Fibroblast of mammary gland (primary cell): ENCODE measurements at regions not wholly inside any gene's neighbourhood (a gene's known extent, or its start where the extent isn't known, plus 50 kb on each side); places are given as distances from the start of the nearest gene placed in this dataset.

ENCODE experiments used
- DNase-seq: peaks from one replicate; pipeline ENCODE4 v3.0.0-alpha.2; 2010; ENCODE audit warnings: low read depth
- H3K4me3 ChIP-seq: 2 replicates; pipeline ENCODE4 v1.5.1; 2011; ENCODE audit warnings: low read depth, mild to moderate bottlenecking, low read length, moderate library complexity; ENCODE audit not compliant: control insufficient read depth
- TF ChIP-seq, protein P1 (sequence below): conservative IDR thresholded peaks from 2 replicates; pipeline ENCODE4 v1.5.1; 2011; ENCODE audit warnings: low read depth, low read length, inconsistent platforms; ENCODE audit not compliant: control insufficient read depth, insufficient read depth

DNA sequence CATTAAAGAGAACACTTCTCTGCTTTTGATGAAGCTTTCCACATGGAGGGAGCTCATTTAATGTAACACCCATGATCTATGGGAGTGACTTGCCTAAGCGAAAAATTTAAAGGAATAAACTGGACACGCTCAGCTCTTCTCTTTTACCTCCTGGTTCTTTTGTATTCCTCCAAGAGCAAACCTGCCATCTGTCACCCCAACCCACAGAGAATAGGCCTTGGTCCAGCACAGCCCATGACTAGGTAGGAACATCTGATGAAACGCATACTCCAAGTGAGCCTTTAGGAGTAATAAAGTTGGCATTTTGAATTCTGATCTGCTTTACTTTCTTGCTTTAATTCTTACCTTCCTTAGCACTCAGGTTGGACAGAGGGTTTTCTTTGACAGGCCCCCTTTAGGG, 389.0 kb downstream of the HNRNPD start:
- no peak for DNase-seq
- H3K4me3 ChIP-seq: no peak overlapping the region
- TF ChIP-seq, protein P1, sequence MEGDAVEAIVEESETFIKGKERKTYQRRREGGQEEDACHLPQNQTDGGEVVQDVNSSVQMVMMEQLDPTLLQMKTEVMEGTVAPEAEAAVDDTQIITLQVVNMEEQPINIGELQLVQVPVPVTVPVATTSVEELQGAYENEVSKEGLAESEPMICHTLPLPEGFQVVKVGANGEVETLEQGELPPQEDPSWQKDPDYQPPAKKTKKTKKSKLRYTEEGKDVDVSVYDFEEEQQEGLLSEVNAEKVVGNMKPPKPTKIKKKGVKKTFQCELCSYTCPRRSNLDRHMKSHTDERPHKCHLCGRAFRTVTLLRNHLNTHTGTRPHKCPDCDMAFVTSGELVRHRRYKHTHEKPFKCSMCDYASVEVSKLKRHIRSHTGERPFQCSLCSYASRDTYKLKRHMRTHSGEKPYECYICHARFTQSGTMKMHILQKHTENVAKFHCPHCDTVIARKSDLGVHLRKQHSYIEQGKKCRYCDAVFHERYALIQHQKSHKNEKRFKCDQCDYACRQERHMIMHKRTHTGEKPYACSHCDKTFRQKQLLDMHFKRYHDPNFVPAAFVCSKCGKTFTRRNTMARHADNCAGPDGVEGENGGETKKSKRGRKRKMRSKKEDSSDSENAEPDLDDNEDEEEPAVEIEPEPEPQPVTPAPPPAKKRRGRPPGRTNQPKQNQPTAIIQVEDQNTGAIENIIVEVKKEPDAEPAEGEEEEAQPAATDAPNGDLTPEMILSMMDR: no peak

DNA sequence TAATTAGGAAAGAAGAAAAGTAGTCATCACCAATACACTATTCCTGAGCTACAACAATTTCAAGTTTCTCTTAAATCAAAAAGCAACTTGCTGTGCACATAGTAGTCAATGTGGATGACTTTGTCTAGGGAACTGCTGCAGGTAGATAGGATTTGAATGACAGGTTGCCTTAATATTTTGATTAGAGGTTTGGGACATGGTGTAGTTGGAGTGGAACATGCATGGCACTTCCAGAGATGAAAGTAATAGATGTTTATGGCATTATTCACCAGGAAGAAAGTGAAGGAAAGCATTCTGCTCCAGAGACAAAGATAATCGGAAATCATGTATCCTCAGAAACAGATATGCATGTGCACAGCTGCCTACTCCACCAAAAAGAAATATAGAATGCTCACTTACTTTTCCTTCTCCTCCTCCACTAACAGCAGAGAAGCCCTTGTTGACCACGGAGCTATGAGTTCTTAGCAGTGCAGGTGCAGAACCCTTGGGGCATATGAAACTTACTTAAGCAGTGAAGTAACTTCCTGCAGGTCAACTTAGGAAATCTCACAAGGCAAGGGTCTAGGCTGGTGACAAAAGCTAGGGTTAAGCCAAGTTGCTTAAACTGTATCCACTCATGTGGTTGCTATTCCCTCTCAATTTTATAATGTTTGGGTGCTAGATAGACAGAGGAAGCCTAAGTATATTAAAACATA, 390.8 kb downstream of the HNRNPD start:
- no peak for DNase-seq
- TF ChIP-seq, protein P1: no peak
- no peak overlapping the region for H3K4me3 ChIP-seq

DNA sequence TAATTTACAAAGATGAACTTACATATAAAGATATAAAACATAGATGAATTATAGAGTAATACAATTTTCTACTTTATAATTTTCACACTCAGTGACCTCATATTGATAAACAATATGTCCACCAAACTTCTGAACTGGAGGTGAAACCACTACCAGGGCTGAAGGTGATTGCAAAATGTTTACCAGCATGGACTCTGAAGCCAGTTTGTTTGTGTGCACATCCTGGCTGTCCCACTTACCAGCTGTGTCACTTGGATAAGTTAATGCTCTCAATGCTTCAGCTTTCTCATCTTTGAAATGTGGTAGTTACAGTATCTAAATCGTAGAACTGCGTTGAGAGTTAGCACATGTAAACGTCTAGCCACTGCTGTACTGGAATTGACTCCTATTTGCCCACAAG, 392.6 kb downstream of the HNRNPD start:
- no peak overlapping the region for H3K4me3 ChIP-seq
- TF ChIP-seq, protein P1: no peak
- DNase-seq: no peak

DNA sequence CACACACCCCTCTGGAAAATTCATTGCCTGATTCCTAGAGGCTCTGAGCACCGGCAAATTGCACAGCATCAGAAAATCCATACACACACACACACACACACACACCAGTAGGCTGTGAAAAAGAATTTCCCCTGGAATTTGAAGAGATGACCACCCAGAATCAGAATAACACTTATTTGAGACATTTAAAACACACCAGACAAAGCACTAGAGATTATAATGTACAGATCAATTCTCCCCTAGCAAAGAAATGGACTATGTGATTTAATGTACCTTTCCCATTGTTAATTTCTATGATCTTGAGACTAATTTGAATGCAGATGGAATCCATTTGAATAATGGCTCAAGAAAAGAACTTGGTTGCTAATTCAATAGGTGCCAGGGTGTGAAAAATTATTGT, 399.3 kb downstream of the HNRNPD start:
- no peak for DNase-seq
- TF ChIP-seq, protein P1: no peak
- H3K4me3 ChIP-seq: no peak overlapping the region

DNA sequence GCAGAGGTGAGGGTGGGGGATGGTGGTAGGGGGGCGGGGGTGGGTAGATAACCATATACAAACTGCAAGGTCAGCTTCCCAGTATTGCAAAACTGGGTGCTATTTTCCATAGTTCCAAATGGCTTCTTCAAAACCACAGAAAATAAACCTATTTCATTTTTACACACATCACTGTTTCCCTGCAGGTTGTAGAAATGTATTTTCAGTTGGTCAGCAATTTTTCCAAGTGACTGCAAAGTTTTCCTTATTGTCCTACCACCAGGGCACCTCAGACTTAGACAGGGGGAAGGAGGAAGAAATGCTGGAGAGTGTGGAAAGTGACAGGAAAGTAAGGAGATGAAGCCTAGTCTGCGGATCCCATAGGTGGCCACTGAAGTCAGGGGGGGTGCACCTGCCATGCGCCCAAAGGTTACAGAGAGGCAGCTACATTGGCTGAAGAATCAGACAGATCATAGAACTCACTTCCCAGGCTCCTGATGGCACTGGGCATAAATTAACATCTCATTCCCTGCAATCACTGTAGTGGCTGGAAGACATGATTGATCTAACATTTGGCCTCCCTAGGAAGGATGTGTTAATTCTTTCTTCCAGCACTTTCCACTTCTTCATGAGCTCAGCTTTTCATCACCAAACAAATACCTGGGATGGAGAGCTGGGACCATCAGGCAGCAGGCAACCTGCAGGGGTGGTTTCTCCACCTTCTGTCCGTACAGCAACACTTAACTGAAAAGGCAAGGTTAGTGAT, 402.0 kb downstream of the HNRNPD start:
- TF ChIP-seq, protein P1: no peak
- no peak overlapping the region for H3K4me3 ChIP-seq
- no peak for DNase-seq

DNA sequence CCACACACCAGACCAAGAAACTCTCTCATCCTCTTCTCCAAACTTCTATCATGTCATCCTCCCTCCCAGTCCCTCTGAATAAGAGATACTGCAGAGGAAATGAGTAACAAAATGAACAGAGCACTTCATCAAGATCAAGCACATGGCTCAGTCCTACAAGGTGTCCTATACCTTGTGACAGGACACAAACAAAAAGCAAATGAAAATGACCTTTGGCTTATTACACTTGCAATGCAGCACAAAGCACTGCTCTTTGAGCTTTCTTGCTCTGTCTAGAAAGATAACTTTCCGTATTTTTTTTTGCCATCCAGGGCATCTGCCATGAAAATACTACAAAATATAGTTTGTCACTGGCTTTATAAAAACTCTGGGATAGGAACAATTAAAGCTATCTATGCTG, 402.7 kb downstream of the HNRNPD start:
- no peak for DNase-seq
- H3K4me3 ChIP-seq: no peak overlapping the region
- TF ChIP-seq, protein P1: no peak

DNA sequence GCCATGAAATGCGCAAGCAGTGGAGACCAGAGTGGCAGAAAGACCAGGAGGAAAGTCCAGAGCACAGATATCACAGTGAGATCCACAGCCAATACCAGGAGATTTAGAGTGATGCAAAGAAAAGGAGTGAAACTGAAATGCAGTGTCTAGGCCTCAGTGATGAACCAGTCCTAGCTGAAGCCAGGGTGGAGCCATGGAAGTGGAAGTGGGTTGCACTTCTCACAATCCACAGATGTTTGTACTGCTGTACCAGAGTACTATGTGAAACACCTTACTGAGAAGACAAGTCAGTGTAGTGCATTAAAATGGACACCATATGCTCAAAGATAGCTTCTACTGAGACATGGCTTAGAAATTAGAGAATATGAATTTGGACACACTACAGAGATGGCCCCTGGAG, 403.3 kb downstream of the HNRNPD start:
- H3K4me3 ChIP-seq: no peak overlapping the region
- TF ChIP-seq, protein P1: no peak
- DNase-seq: no peak
